Frontal cortex (tissue), 3 donors: ENCODE measurements at regions not wholly inside any gene's neighbourhood (a gene's known extent, or its start where the extent isn't known, plus 50 kb on each side); places are given as distances from the start of the nearest gene placed in this dataset.
"Not testable (repeated sequence)": the region's sequence is repeated elsewhere in the genome, so short reads cannot be mapped to it uniquely, and the experiment has no call there.

Experiments
- DNase-seq, 2 donors: peaks; one replicate each; pipeline ENCODE4 v3.0.0; 2012; ENCODE audit warnings: low spot score in 2 of 2
- FAIRE-seq: peaks from 2 replicates; lab custom pipeline; 2012; peaks lifted over from hg19 to GRCh38; lab: Jason Lieb, UNC
- donor health status: control.
- donor health status: control.
- donor health status: control.

GRCh38 chr14:106234525-106235254 lies 708.3 kb downstream of the TMEM121 start:
- FAIRE-seq, DNase-seq: not testable (repeated sequence)

- no peak for FAIRE-seq
Observed at GRCh38 chr14:106235356-106236159, 709.2 kb downstream of the TMEM121 start.

GRCh38 chr14:106248321-106249192 lies 722.2 kb downstream of the TMEM121 start:
- DNase-seq = no peak
- FAIRE-seq = no peak

More at GRCh38 chr14:106235356-106236159, 709.2 kb downstream of the TMEM121 start:
- no peak for DNase-seq

- DNase-seq, FAIRE-seq: not testable (repeated sequence)
Observed at GRCh38 chr14:106253995-106254394, 727.6 kb downstream of the TMEM121 start.

GRCh38 chr14:106257569-106257994 lies 731.2 kb downstream of the TMEM121 start:
- DNase-seq, FAIRE-seq: not testable (repeated sequence)

GRCh38 chr14:106268013-106268727 lies 741.8 kb downstream of the TMEM121 start:
- FAIRE-seq = no peak
- no peak for DNase-seq

GRCh38 chr14:106269029-106269428 lies 742.6 kb downstream of the TMEM121 start:
- DNase-seq (no peak), FAIRE-seq (no peak)

- FAIRE-seq (no peak), DNase-seq (no peak)
Observed at GRCh38 chr14:106269451-106270204, 743.2 kb downstream of the TMEM121 start.

GRCh38 chr14:106270476-106271121 lies 744.2 kb downstream of the TMEM121 start:
- not testable (repeated sequence) for DNase-seq, FAIRE-seq

GRCh38 chr14:106276326-106277267 lies 750.2 kb downstream of the TMEM121 start:
- DNase-seq (no peak), FAIRE-seq (no peak)

- FAIRE-seq (no peak), DNase-seq (no peak)
Observed at GRCh38 chr14:106277503-106277902, 751.1 kb downstream of the TMEM121 start.

GRCh38 chr14:106280876-106281275 lies 754.5 kb downstream of the TMEM121 start:
- FAIRE-seq = no peak

GRCh38 chr14:106286697-106287290 lies 760.4 kb downstream of the TMEM121 start:
- FAIRE-seq (no peak), DNase-seq (no peak)

More at GRCh38 chr14:106280876-106281275, 754.5 kb downstream of the TMEM121 start:
- no peak for DNase-seq

- FAIRE-seq (no peak), DNase-seq (no peak)
Observed at GRCh38 chr14:106287506-106287905, 761.1 kb downstream of the TMEM121 start.

- DNase-seq = no peak
- no peak for FAIRE-seq
Observed at GRCh38 chr14:106291626-106292025, 765.2 kb downstream of the TMEM121 start.

- DNase-seq (no peak), FAIRE-seq (no peak)
Observed at GRCh38 chr14:106294324-106294723, 767.9 kb downstream of the TMEM121 start.
